ENCODE measurements at regions not wholly inside any gene's neighbourhood (a gene's known extent, or its start where the extent isn't known, plus 50 kb on each side); places are given as distances from the start of the nearest gene placed in this dataset.

GRCh38 chr7:19392246-19392645 lies 247.0 kb upstream of the FERD3L start:
- intact Hi-C loops (cut with DNase I), result no loop called here
- no peaks in the 10 kb centered on the region for H3K9me3 ChIP-seq
- WGBS, 3 donors, result 32 to 39% (median 39%) methylated on average over 3 of the region's 3 CpGs
- H3K36me3 ChIP-seq (ENCODE audit: insufficient read depth in 1 of 2, low read depth in 1 of 2), result no peaks in the 10 kb centered on the region
- no peak for TF ChIP-seq CTCF (IDR thresholded peaks at IDR 0.05)
- no peaks in the 10 kb centered on the region for H3K4me1 ChIP-seq
- ATAC-seq, result no peak
- H3K27ac ChIP-seq, result no peak overlapping the region
- H3K4me3 ChIP-seq, result no peak overlapping the region
- no peaks in the 10 kb centered on the region for H3K27me3 ChIP-seq (ENCODE audit: insufficient read depth in 3 of 3, low read length in 2 of 3)
- no peak for DNase-seq

GRCh38 chr7:19390795-19391194 lies 245.6 kb upstream of the FERD3L start:
- Histone ChIP-seq H3K9me3 (no peaks in the 10 kb centered on the region), H3K4me3 (no peak overlapping the region), H3K27me3 (ENCODE audit: insufficient read depth in 3 of 3, low read length in 2 of 3) (no peaks in the 10 kb centered on the region), H3K4me1 (no peaks in the 10 kb centered on the region), H3K36me3 (ENCODE audit: insufficient read depth in 1 of 2, low read depth in 1 of 2) (no peaks in the 10 kb centered on the region), H3K27ac (no peak overlapping the region)
- intact Hi-C loops (cut with DNase I), result no loop called here
- 48 to 61% (median 49%) methylated on average over 5 of the region's 5 CpGs for WGBS, 3 donors
- ATAC-seq, result no peak
- no peak for DNase-seq
- no peak for TF ChIP-seq CTCF (IDR thresholded peaks at IDR 0.05)

DNA sequence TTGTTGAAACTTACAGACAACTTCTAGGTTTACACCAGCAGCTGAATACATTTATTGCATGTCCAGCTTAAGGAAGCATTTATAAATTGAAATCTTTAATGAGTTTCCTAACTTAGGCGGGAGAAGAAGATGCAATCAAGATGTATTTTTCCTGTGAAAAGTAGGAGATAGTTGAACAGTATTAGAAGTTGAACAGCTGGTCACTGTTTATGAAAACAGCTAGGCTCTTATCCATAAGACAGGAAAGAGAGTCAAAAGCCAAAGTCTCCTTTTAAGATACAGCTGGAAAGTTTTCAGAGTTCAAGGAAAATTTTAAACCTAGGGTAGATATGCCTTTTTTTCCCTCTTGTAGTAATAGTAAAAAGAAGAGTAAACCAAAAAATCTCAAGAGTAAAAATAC lies 236.1 kb upstream of the FERD3L start:
- no peak overlapping the region for H3K4me3 ChIP-seq
- no peaks in the 10 kb centered on the region for H3K4me1 ChIP-seq
- no peaks in the 10 kb centered on the region for H3K27me3 ChIP-seq (ENCODE audit: insufficient read depth in 3 of 3, low read length in 2 of 3)
- no peaks in the 10 kb centered on the region for H3K9me3 ChIP-seq
- WGBS, 3 donors, result 62 to 67% (median 64%) methylated on average over 1 of the region's 1 CpG
- intact Hi-C loops (cut with DNase I), result no loop called here
- ATAC-seq, result no peak
- no peak overlapping the region for H3K27ac ChIP-seq
- DNase-seq, result no peak
- no peak for TF ChIP-seq CTCF (IDR thresholded peaks at IDR 0.05)
- H3K36me3 ChIP-seq (ENCODE audit: insufficient read depth in 1 of 2, low read depth in 1 of 2), result no peaks in the 10 kb centered on the region

DNA sequence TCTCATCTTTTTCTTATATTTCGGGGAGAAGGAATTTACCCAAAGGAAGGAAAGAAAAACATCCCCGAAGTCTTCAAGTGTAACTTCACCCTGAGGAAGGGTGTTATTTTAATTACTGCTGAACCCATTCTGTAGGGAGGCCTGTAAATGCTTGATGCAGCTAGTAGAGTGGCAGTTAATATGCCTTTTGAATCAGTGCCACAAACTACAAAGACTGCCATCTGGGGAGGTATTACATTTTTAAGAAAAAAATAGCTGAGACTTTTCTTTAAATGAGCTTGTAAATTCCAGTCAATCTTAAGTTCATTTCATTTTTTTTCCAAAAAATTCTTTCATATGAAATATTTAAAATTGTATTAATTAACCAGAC lies 233.1 kb upstream of the FERD3L start:
- no peak overlapping the region for H3K27ac ChIP-seq
- H3K4me1 ChIP-seq, result no peaks in the 10 kb centered on the region
- H3K36me3 ChIP-seq (ENCODE audit: insufficient read depth in 1 of 2, low read depth in 1 of 2), result no peaks in the 10 kb centered on the region
- intact Hi-C loops (cut with DNase I), result no loop called here
- no peak for DNase-seq
- no peak for ATAC-seq
- no peaks in the 10 kb centered on the region for H3K9me3 ChIP-seq
- H3K27me3 ChIP-seq (ENCODE audit: insufficient read depth in 3 of 3, low read length in 2 of 3), result no peaks in the 10 kb centered on the region
- no peak for TF ChIP-seq CTCF (IDR thresholded peaks at IDR 0.05)
- no peak overlapping the region for H3K4me3 ChIP-seq
- 49 to 58% (median 51%) methylated on average over 2 of the region's 2 CpGs for WGBS, 3 donors

GRCh38 chr7:19377611-19378344 lies 232.6 kb upstream of the FERD3L start:
- Histone ChIP-seq H3K9me3 (no peaks in the 10 kb centered on the region), H3K36me3 (ENCODE audit: insufficient read depth in 1 of 2, low read depth in 1 of 2) (no peaks in the 10 kb centered on the region), H3K4me1 (no peaks in the 10 kb centered on the region), H3K4me3 (no peak overlapping the region), H3K27ac (no peak overlapping the region), H3K27me3 (ENCODE audit: insufficient read depth in 3 of 3, low read length in 2 of 3) (no peaks in the 10 kb centered on the region)
- TF ChIP-seq CTCF (IDR thresholded peaks at IDR 0.05), result no peak
- 53 to 59% (median 59%) methylated on average over 9 of the region's 9 CpGs for WGBS, 3 donors
- no peak for DNase-seq
- intact Hi-C loops (cut with DNase I), result no loop called here
- ATAC-seq, result no peak
